ENCODE measurements at regions not wholly inside any gene's neighbourhood (a gene's known extent, or its start where the extent isn't known, plus 50 kb on each side); places are given as distances from the start of the nearest gene placed in this dataset.
"Not testable (repeated sequence)": the region's sequence is repeated elsewhere in the genome, so short reads cannot be mapped to it uniquely, and the experiment has no call there.

DNA sequence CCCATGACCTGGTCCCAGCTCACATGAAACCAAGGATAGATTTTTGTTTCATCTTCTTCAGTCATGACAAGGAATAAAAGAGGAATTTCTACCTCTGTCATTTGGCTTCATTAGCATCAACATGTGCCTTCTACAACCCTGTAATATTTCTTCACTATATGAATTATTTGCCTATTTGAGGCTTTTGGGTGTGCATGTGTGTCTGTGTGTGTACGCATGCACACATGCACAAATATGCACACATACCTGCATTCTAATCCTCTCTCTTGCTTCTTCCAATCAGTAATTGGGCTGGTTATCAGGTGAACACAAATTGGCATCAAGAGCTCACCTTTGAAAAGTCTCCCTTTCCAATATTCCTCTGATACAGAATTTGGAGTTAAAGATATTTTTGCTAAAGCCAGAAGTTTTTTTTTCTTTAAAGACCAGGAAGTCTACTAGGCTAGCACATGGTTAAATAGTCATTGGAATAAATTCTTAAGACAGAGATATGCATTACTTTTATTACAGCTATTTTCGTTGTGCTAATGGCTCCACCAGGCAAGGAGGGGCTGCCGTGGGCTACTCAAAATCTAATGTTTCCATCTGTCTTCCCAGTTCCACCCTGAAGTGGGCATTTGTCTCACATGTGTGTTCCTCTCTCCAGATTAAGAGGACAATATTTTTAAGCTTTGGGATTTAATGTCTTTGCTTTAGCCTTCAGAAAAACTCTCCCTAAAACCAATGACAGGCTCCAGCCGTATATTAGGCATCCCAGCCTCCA lies 547.2 kb upstream of the CDH5 start:
- TF ChIP-seq, protein P1, sequence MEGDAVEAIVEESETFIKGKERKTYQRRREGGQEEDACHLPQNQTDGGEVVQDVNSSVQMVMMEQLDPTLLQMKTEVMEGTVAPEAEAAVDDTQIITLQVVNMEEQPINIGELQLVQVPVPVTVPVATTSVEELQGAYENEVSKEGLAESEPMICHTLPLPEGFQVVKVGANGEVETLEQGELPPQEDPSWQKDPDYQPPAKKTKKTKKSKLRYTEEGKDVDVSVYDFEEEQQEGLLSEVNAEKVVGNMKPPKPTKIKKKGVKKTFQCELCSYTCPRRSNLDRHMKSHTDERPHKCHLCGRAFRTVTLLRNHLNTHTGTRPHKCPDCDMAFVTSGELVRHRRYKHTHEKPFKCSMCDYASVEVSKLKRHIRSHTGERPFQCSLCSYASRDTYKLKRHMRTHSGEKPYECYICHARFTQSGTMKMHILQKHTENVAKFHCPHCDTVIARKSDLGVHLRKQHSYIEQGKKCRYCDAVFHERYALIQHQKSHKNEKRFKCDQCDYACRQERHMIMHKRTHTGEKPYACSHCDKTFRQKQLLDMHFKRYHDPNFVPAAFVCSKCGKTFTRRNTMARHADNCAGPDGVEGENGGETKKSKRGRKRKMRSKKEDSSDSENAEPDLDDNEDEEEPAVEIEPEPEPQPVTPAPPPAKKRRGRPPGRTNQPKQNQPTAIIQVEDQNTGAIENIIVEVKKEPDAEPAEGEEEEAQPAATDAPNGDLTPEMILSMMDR (IDR thresholded peaks at IDR 0.05; ENCODE audit: insufficient read depth, low read depth, low read length, missing control alignments) = no peak
- no peak for DNase-seq (ENCODE audit: low read depth)
- no peak overlapping the region for H3K4me3 ChIP-seq (ENCODE audit: low read depth, low read length)

DNA sequence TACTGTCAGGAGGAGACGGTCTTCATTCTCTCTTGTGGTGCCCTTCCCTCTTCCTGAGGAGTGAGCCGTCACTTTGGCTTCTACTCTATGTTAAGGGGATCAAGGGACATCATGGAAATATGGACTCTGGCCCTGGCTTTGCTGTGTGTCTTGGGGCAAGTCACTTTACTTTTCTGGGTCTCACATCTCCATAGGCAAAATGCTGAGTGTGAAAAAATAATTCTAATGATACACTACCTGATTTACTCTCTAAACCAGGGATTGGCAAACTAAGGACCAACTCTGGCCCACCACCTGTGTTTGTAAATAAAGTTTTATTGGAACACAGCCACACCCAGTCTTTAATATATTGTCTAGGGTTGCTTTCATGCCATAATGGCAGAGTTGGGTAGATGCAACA lies 548.7 kb upstream of the CDH5 start:
- TF ChIP-seq, protein P1 (IDR thresholded peaks at IDR 0.05; ENCODE audit: insufficient read depth, low read depth, low read length, missing control alignments) = no peak
- no peak for DNase-seq (ENCODE audit: low read depth)
- H3K4me3 ChIP-seq (ENCODE audit: low read depth, low read length) = no peak overlapping the region

DNA sequence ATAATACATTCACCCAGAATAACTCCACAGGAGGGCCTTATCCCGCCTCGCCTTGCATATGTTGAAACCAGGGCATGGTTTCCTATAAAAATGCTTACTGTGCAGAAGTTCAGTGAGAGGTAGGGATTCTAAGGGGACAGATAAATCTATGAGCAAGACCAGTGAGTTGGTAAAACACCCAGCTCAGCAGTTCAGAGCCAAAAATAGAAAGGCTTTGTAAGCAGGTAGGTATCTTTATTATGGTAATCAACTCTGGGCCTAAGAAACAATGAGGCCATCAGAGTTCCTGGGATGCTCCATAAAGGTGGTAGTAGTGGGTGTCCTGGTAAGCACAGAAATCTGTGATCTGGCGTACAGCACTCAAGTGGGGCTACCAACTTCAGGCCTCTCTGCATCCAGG lies 549.4 kb upstream of the CDH5 start:
- no peak for DNase-seq (ENCODE audit: low read depth)
- TF ChIP-seq, protein P1 (IDR thresholded peaks at IDR 0.05; ENCODE audit: insufficient read depth, low read depth, low read length, missing control alignments) = no peak
- no peak overlapping the region for H3K4me3 ChIP-seq (ENCODE audit: low read depth, low read length)

DNA sequence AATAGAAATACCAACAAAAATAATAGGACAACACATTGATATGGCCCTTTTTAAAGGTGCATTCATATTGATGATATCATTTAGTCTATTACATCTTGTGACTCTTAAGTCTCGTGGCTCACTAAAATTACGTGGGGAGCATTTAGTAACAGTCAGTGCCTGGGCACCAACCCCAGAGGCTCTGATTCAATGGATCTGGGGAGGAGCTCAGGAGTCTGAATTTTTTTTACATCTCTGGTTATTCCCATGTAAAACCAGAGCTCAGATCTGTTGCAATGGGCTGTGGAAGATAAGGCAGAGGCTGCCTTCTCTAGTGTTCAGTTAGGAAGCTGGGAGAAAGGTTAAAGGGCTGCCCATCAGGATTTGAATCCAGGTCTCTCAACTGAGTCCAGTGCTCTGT lies 549.9 kb upstream of the CDH5 start:
- TF ChIP-seq, protein P1 (IDR thresholded peaks at IDR 0.05; ENCODE audit: insufficient read depth, low read depth, low read length, missing control alignments) = no peak
- H3K4me3 ChIP-seq (ENCODE audit: low read depth, low read length) = no peak overlapping the region

DNA sequence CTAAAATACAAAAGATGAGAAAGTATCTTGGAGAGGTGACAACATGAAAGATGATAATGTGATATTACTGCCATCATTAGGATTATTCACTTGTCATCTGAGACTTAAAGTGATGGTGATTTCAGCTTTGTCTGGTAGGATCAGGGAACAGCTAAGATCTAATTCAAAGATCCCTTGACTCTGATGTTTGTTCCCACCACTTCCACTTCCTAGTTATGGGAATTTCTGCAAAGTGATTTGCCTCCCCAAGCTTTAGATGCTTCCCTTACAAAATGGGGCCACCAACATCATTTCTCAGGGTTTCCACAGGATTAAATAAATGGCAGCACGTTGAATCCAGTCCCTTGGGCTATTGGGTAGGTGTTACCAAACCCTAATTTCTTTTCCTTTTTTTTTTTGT lies 550.8 kb upstream of the CDH5 start:
- no peak overlapping the region for H3K4me3 ChIP-seq (ENCODE audit: low read depth, low read length)
- DNase-seq (ENCODE audit: low read depth) = no peak
- TF ChIP-seq, protein P1 (IDR thresholded peaks at IDR 0.05; ENCODE audit: insufficient read depth, low read depth, low read length, missing control alignments) = no peak

More for the DNA sequence above, 549.9 kb upstream of the CDH5 start:
- no peak for DNase-seq (ENCODE audit: low read depth)

DNA sequence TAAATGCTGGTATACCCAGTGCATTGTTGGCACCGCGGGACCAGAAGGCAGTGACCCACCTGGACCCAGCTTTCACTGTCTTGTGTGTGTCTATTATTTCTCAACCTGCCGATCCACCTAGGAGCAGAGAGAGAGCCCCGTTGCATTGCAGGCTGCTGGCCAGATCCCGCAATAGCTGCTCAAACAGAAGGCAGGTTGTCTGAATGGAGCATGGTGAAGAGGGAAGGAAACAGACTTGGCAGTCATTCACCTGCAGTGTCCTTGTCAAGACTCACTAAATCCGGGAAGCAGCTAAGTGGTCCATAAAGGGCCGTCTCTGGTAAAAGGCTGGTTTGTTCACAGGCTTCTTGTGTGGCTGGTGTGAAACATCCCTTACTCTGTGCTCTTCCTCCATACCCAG lies 552.6 kb upstream of the CDH5 start:
- DNase-seq (ENCODE audit: low read depth); H3K4me3 ChIP-seq (ENCODE audit: low read depth, low read length): not testable (repeated sequence)

DNA sequence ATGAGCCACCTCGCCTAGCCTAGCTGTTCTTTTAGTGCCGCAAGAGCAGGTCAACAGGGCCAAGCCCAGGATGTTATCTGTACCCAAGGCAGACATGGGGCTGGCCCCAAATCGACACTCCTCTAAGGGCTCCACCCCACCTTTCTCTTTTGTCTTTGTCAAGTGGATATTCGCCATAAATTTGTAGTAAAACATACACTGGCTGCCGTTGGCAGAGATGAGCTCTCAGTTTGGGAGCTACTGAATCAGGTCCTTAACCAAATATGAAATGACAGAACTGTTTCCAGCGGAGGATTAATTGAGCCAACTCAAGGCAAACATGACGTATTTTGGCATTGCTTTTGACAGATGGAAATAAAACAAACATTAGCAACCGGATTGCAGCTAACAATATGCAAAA lies 556.9 kb upstream of the CDH5 start:
- no peak overlapping the region for H3K4me3 ChIP-seq (ENCODE audit: low read depth, low read length)
- no peak for DNase-seq (ENCODE audit: low read depth)
- TF ChIP-seq, protein P1 (IDR thresholded peaks at IDR 0.05; ENCODE audit: insufficient read depth, low read depth, low read length, missing control alignments) = no peak
